ENCODE measurements at regions not wholly inside any gene's neighbourhood (a gene's known extent, or its start where the extent isn't known, plus 50 kb on each side); places are given as distances from the start of the nearest gene placed in this dataset.

GRCh38 chr12:28767836-28768348, 381.2 kb upstream of the FAR2 start:
- H3K36me3 Mint-ChIP-seq (ENCODE audit: low read depth), result no peaks in the 10 kb centered on the region
- no peaks in the 10 kb centered on the region for H3K9me3 Mint-ChIP-seq
- H3K27me3 Mint-ChIP-seq (ENCODE audit: low read depth, poor library complexity), result no peaks in the 10 kb centered on the region
- peaks cover 5% of the 10 kb centered on the region for H3K4me1 Mint-ChIP-seq
- no peak overlapping the region for H3K27ac Mint-ChIP-seq
- no peak for DNase-seq
- no peak for TF ChIP-seq CTCF (IDR thresholded peaks at IDR 0.05)
- no peak overlapping the region for H3K4me3 Mint-ChIP-seq

DNA sequence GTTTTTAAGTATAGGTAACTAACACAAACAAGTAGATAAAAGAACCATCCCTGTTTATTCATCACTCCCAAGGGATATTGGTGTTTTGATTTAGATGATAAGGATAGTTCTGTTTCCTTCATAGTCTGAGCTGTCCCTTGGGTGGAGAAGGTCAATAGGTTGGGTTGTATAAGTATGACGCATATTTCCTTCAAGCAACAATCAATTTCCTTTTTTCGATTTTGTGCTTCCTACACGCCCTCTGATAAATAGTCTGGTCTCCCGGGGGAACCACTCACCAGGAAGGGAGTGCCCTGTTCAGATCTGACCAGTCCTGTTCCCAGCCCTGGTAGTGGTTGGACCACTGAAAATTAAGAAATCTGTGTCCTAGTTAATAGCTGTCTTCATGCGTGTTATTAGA, 378.8 kb upstream of the FAR2 start:
- no peak for TF ChIP-seq CTCF (IDR thresholded peaks at IDR 0.05)
- no peaks in the 10 kb centered on the region for H3K9me3 Mint-ChIP-seq
- H3K36me3 Mint-ChIP-seq (ENCODE audit: low read depth), result no peaks in the 10 kb centered on the region
- peaks cover 5% of the 10 kb centered on the region for H3K4me1 Mint-ChIP-seq
- H3K4me3 Mint-ChIP-seq, result no peak overlapping the region
- H3K27me3 Mint-ChIP-seq (ENCODE audit: low read depth, poor library complexity), result no peaks in the 10 kb centered on the region
- H3K27ac Mint-ChIP-seq, result no peak overlapping the region
- no peak for DNase-seq

DNA sequence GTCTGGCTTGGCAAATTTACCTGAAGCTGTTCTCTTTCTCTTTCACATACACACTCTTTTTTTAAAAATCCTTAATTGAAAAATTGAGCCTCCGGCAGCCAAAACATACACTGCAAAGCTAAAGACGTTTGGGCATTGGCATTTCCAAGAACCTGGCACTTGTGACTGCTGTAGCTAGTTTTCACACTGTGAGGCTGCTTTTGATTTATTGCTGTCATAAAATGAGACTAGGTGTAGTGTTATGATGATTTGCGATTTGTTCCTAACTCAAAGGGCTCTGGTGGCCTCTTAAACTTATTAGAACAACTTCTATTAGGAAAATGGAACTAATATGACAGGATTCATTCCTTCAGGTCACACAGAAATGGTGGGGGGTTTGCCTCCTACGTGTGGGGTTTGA, 377.1 kb upstream of the FAR2 start:
- DNase-seq, result no peak
- no peak overlapping the region for H3K27ac Mint-ChIP-seq
- no peaks in the 10 kb centered on the region for H3K27me3 Mint-ChIP-seq (ENCODE audit: low read depth, poor library complexity)
- no peaks in the 10 kb centered on the region for H3K36me3 Mint-ChIP-seq (ENCODE audit: low read depth)
- H3K9me3 Mint-ChIP-seq, result no peaks in the 10 kb centered on the region
- H3K4me3 Mint-ChIP-seq, result no peak overlapping the region
- H3K4me1 Mint-ChIP-seq, result peaks cover 5% of the 10 kb centered on the region
- no peak for TF ChIP-seq CTCF (IDR thresholded peaks at IDR 0.05)

DNA sequence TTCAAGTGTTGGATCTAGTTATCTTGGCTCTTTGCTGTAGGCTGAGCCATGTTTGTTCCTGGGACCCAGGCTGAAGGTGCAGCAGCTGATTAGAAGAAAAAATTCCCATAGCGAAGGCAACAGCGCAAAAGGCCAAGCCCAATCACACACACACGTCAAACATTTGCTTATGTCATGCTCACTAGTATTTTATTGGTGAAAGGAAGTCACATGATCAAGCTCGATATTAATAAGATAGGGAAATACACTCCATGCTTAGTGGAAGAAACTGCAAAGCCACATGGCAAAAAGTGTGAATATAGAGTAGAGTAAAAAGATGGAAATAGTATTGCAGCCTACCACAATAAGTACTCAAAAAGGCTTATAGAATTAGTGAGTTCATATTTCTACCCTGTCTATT, 373.5 kb upstream of the FAR2 start:
- H3K9me3 Mint-ChIP-seq, result no peaks in the 10 kb centered on the region
- H3K27me3 Mint-ChIP-seq (ENCODE audit: low read depth, poor library complexity), result no peaks in the 10 kb centered on the region
- H3K4me3 Mint-ChIP-seq, result no peak overlapping the region
- DNase-seq, result no peak
- peaks cover 5% of the 10 kb centered on the region for H3K4me1 Mint-ChIP-seq
- no peaks in the 10 kb centered on the region for H3K36me3 Mint-ChIP-seq (ENCODE audit: low read depth)
- H3K27ac Mint-ChIP-seq, result no peak overlapping the region
- TF ChIP-seq CTCF (IDR thresholded peaks at IDR 0.05), result no peak

DNA sequence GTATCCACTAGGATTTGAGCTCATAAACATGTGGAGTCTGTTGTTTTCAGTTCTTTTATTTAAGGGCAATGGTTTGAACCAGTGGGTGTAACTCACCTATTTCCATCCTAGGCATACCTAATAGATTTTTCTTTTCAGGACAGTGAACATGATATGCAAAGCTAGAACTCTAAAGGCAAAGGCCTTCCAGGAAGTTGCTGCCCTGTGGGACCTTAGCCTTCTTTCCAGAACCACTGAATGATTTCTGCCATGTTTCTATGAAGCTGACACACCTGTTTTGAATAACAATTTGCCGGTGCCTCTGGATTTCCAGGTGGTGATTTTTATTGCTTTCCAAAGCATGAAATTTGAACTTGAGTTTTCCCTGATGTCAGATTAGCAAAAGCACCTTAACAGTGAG, 372.9 kb upstream of the FAR2 start:
- no peak for TF ChIP-seq CTCF (IDR thresholded peaks at IDR 0.05)
- peaks cover 5% of the 10 kb centered on the region for H3K4me1 Mint-ChIP-seq

DNA sequence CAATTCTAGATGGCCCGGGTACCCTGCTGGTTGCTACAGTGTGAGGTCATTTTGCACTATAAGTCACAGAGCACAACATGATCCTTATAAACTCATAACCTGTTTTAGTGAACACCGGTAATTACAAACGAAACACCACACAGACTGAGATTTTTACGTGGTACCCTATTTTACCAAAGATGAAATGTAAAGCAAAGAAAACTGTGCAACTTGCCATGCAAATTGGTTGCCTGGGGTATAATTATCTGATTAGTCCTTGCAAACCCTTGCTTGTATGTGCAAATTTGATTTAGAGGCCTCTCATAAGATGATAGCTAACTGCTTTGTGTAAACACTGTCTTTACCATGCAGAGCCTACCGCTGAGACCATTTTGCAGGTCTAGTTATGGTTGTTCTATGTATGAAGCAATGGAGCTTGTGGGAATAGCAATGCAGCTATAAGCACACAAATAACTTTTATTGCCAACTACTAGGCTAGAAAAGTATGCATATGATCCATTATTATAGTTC, 372.1 kb upstream of the FAR2 start:
- H3K27me3 Mint-ChIP-seq (ENCODE audit: low read depth, poor library complexity), result no peaks in the 10 kb centered on the region
- no peaks in the 10 kb centered on the region for H3K9me3 Mint-ChIP-seq
- DNase-seq, result no peak
- no peak overlapping the region for H3K4me3 Mint-ChIP-seq
- peaks cover 4% of the 10 kb centered on the region for H3K4me1 Mint-ChIP-seq
- no peaks in the 10 kb centered on the region for H3K36me3 Mint-ChIP-seq (ENCODE audit: low read depth)
- no peak for TF ChIP-seq CTCF (IDR thresholded peaks at IDR 0.05)
- H3K27ac Mint-ChIP-seq, result no peak overlapping the region

More for the DNA sequence above, 372.9 kb upstream of the FAR2 start:
- Mint-ChIP-seq H3K9me3 (no peaks in the 10 kb centered on the region), H3K4me3 (no peak overlapping the region), H3K36me3 (ENCODE audit: low read depth) (no peaks in the 10 kb centered on the region), H3K27ac (no peak overlapping the region), H3K27me3 (ENCODE audit: low read depth, poor library complexity) (no peaks in the 10 kb centered on the region)
- DNase-seq, result no peak

All from nephron progenitor cell (in vitro differentiated cells).